Fibroblast of skin of scalp (primary cell): ENCODE measurements at regions not wholly inside any gene's neighbourhood (a gene's known extent, or its start where the extent isn't known, plus 50 kb on each side); places are given as distances from the start of the nearest gene placed in this dataset.

Experiments
- DNase-seq: peaks from one replicate; pipeline ENCODE4 v3.0.0-alpha.2; 2013

DNA sequence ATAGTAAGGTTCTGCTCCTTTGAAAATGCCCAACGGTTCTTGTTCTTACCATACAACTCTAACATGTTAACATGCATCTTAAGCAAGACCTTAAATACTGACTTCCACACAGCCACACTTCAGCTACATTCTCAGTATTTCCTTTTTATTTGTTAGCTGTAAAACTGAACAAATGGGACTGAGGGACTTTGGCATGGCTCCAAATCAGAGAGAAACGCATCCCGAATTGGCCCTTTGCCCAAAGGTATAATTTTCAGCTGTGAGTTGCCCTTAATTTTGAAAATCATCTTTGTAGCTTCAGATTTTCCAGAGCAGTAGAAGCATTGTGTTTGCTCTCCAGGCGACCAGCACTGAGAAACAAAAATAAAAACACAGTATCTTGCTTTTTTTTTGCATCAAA, 56.4 kb downstream of the NEUROD6 start:
- DNase-seq: no peak

DNA sequence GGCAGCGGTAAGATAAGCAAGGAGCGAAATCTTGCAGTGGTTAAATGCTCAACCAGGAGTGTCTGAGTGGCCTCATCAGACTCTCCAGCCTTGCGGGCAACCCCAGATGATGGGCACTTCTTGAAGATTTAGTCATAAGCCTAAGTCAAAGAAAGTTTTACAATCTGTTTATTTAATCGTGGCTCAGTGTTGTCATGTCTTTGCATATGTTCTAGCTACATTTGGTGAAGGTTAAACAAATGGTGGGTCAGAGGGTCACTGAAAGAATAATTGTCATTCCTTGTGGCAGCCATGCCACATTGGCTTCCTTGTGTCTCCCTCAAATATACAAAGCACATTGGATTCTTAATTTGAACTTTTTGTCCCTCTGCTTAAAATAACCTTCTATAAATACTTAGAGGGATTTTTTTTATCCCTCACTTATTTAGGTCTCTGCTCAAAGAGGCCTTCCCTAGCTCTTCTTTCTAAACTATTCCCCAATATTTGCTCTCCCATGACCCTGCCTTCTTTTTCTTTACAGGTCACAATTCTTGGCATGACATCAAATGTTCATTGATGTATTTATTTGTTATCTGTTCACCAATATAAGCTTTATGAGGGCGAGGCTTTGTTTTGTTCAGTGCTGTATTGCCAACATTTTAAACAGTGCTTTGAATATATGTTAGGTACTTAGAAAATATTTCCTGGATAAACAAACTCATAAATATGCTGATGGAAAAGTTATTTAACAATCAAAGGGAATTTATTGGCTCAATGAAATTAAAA, 68.7 kb downstream of the NEUROD6 start:
- DNase-seq: no peak

DNA sequence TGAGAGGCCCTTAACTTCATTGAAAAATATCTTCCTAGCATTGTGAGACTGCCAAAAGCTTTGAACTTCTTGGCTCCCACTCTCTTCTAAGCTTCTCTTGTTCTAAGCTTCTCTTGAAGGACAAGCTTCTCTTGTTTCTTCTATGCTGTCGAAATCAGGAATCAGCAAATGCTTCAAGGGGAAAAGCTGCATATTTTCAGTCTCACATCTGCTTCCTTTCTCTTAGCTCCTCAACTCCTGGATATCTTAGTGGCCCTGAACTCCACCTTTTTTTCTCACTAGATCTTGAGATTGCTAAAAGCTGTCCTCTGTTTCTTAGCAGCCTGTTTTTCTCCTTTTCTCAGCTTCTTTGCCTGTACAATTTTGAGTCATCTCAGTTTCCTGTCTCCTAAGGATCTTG, 73.0 kb downstream of the NEUROD6 start:
- DNase-seq: no peak

DNA sequence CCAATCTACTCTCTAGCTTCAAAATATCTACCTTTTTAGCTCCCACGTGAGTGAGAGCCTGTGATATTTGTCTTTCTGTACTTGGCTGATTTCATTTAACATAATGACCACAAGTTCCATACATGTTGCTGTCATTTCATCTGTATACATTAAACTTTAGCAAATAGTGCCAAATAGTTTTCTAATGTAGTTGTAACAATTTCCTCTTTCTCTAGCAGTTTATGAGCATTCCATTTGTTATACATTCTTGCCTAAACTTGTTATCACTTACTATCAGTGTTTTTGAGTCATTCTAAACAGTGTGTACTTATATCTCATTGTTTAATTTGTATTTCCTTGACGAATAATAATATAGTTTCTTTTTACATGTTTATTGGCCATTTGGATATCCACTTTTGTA, 77.2 kb downstream of the NEUROD6 start:
- no peak for DNase-seq

DNA sequence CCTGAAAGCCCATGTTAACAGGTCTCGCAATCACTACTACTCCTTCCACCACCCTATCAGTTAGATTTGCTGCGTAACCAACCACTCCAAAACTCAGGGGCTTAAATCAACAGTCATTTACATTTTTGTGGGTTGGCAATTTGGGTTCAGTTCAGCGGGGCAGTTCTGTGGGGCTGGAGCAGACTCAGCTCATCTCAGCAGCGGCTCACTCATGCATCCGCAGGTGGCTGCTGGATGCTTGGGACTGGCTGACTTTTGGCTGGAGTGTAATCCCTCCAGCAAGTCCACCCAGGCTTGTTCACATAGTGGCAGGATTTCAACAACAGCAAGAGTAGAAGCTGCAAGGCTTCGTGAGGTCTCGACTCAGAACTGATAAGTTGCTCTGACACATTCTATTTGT, 79.2 kb downstream of the NEUROD6 start:
- DNase-seq: no peak

DNA sequence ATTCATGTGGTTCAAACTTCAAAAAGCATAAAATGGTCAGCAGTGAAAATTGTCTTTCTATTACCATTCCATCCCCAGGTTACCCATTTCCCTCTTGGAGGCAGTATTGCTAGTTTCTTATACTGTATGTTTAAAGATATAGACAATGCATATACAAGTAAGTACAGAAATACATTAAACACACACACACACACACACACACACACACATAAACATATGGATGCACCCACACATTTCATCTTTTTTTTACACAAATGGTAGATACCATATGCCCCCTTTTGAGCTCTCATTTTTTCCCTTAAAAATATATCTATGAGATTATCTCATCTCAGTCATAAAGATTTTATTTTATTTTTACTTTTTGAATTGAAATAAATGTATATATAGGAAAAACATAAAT, 79.7 kb downstream of the NEUROD6 start:
- no peak for DNase-seq

DNA sequence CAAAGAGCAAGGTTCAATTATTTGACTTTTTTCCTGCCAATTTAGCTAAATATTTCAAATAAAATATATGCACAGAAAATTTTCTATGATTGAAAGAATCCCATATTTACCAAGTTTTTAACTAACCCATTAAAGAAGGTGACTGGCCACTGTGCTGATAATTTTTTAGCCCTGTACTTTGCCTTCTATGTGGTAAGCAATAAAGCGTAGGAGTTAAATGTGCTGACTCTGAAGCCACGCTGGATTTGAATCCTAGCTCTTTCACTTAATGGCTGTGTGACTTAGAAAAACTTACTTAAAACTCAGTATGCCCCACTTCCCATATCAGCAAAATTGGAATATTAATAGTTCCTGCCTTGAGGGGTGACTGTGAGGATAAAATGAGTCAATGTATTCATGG, 82.1 kb downstream of the NEUROD6 start:
- no peak for DNase-seq

DNA sequence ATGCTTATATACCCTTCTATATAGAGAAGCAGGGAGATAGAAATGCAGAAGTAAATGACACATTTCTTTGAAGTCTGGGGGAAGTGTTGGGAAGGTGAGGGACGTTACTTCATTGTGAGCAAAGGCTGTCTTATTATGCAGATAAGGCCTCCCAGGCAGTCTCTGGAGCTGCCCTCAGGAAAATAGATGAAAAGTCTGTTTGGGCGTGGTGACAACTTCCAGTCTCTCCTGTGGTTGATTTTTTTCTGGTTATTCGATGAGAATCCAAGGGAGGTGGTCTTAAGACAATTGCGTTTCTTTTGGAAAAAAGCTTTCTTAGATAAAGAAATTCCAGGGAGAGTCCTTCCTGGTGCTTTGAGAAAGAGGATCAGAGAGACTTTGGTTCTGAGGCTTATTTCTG, 84.0 kb downstream of the NEUROD6 start:
- DNase-seq: no peak

DNA sequence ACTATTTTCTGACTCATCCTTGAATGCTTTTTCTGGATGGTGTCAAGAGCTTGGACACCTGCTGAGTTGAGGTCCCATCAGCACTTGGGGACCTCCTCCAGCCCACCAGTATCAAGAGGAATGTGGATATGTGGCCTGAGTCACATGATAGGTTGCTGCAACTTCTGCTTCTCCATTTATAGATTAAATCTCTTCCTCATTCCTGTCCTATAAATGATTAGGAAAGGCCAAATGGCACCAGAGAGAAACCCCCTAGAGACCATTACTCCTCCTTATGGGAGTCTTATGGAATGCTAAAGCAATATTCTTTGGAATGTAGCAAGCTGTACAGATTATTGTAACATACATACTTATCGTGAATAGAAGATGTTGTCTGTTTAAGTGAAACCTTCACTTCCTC, 85.6 kb downstream of the NEUROD6 start:
- DNase-seq: peak; percentile 84

DNA sequence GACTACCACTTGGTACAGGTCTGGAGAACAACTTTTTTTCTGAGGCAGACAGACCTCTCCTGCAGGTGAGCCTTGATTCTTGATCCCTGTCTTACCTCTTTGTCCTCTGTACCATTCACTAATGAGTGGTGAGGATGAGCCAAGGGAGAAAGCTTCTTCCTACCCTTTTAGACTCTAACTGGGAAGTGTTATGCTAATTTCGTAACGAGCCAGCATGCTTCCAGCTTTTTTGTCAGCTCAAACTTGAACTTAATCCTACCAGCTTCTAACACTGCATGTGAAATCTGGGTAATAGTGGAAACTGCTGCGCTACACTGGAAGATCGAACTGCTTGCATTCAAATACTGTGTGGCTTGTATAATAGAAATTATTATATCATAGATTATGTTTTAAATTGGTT, 87.0 kb downstream of the NEUROD6 start:
- no peak for DNase-seq

DNA sequence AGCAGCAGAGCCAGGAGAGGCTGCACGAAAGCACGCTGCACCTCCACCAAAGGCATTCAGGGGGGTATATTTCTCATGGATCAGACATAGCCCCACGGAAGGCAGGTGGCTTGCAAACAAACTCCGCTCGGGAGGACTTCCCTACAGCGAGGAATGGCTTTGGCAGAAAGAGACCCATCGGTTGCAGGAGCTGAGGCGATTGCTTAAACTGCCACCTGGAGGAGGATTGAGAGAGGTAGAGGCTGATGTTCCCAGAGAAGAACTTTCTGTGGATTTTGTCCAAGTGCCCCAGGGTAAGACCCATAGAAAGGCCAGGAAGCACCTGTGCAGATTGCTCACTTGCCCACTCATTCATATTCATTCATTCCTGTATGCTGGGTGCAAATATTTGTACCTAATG, 89.1 kb downstream of the NEUROD6 start:
- no peak for DNase-seq

DNA sequence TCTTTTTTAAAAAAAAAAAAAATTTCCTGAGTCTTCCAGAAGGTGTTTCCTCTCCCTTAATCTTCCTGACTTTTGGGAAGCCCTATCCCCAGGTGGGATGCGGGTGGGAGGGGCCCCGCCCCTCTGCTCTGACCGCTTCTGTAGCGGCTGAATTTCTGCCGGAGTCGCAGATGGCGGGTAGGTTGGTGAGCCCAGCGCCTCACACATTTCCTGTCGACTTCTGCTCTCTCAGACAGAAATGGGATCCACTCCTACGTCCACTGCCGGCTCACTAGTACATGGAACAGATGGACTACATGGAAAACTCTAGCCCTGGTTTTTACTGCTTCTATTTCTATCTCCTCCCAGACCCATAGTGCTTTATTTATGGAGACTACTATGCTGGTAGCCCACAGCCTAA, 90.9 kb downstream of the NEUROD6 start:
- no peak for DNase-seq

DNA sequence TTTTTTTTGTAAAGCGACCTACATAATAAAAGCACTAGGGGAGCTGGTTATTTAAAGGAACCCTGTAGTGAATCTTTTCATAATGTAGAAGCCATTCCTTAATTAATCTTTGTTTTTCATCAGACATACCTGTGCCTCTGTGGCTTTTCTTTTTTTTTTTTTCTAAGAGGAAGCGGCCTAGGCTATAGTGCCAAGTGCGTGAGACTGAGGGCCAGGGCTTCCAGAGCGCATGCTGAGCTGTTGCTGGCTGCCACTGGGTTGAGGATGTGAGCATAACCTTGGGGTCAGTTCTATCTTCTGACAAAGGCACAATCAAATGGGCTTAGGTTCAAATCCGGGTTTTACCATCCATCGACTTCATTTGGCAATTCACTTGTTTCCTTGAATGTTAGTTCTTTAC, 103.7 kb downstream of the NEUROD6 start:
- no peak for DNase-seq

DNA sequence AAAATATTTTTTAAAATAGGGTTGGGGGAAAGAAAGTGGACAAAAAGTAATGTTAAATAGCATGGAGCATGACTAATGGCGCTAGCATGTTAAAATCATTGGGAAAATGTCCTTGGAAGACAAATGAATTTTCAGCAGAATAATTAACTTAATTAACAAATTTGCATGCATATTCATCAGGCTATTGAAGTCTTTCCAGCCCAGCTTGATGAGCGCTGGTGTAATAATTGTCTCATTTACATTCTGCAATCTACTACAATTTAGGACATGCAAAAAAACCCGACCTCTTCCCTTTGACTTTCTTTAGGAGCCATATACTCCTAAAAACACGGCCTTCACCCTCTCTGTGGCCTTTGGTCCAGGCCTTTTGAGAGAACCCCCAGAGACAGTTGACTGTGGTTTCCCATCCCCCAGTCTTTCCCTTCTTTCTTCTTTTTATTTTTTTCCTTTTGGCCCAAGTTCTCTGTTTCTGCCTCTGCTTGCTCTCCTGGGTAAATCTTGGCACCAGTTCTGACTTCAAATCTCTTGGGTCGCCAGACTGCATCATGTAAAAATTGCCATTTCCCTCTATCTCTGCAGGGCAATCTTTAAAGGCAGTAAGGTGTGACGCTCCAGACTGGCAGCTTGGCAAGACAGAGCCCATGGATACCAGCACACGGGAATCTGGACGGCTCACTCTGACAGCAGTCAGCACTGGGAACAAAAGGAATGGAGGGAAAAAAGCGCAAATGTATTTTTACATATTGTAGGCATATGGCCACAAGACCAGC, 105.5 kb downstream of the NEUROD6 start:
- no peak for DNase-seq

DNA sequence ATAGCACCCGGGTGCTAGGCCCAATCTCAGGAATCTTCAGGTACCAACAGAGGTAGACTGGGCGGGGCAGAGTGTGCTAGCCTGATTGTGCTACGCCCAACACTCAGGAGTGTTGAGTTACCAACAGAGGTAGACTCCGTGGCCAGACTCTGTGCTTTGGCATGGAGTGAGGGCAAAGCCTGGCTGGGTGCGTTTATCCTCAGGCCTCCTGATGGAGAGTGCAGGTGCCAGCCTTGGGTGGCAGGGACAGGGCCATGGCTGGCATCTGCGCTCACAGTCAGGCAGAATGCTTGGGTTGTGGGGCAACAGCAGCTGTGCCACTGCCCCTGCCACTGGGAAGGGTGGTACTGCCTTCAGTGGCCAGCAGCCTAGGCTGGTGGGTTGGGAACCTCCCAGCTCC, 111.6 kb downstream of the NEUROD6 start:
- no peak for DNase-seq

DNA sequence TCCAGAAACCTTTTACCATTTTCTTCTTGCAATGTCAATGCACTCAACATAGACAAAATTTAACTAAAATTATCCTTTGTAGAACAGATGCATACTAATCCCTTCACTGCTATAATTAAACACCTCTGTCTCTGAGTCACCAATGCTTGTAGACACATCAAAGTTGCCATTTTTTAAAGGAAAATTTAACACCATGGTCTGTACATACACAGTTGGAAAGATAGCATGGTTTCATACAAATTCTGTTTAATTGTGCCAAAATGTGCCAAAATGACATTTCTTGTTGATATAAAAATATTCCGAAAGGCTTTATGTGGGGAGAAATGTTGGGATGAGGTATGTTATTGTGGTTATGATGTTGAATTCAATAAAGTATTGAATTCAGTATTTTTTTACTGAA, 125.8 kb downstream of the NEUROD6 start:
- DNase-seq: no peak

DNA sequence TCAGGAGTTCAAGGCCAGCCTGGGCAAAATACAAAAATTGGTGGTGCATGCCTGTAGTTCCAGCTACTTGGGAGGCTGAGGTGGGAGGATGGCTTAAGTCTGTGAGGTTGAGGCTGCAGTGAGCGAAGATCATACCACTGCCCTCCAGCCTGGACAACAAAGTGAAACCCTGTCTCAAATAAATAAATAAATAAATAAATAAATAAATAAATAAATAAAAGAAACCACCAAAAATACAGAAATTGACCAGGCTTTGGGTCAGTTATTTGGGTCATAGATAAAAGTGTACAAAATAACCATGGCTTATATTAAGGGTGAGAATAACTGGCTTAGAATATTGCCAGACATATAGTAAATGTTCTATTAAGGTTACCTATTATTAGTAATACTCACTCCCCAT, 129.2 kb downstream of the NEUROD6 start:
- no peak for DNase-seq

DNA sequence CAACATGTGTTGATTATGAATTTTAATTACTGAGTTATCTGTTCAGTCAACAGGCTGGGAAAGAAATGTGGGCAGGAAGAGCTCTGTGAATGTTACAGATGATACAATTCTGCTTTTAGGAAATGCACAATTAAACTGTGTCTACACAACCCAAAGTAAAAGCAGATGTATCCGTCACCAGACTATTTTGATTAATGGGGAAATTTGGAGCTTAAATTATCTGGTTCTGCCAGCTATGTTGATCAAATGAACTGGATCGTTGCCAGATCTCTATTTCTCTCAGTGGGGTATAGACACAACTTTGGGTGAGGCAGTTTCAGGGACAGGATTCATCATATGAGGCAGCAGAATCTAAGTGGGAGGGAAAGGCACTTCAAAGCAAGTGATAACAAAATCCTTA, 136.5 kb downstream of the NEUROD6 start:
- no peak for DNase-seq

DNA sequence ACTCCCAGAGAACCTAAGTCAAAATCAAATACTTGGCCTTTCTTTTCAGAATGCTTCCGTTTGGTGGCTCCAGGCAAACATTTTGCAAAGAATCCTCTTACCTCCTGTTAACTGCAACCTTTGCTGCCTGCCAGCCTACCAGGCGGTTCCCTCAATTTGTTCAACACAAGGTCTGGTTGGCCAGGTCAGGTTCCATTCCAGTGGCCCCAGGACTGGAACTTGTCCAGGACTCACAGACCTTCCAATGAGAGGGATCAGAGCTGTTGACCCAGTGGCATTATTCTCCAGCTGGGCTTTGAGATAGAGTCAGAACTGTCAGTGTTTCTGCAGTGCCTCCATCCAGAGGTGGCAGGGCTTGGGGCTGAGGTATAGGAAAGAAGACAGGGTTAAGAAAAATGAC, 137.0 kb downstream of the NEUROD6 start:
- no peak for DNase-seq

DNA sequence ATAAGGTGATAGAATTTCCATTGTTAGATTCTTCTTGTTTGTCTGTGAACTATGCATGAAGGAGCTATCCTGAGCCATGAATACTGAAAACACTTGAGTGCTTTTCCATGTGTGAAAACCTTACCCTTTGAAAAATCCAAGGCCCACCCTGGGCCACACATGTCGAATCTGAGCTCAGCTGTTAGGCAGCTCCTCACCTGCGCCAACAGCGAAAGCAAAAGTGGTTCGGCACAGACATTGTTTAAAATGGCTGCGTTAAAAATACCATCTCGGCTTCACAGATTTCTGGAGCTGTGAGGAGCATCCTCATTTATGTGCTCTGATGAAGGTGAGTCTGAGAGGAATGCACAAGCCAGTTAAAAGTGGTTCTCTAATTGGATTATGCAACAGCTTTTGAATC, 137.7 kb downstream of the NEUROD6 start:
- no peak for DNase-seq

DNA sequence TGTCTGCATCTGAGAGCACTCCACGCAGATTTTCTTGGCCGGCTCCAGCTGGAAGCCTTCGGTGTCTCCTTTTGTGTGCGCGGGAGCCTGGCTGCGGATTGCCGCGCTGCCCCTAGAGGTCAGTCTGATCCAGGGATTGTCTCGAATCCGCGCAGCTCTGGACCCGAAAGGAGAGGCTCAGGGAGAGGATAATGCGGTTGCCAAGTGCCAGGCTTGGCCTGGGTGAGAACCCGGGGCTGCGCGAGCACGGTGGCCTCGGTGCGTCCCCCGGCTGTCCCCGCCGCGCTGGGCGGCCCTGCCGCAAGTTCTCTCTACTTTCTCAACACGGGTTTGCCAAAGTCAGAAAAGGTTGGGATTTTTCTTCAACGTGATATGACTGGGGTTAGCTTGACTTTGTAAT, 140.9 kb downstream of the ADCYAP1R1 start:
- DNase-seq: peak; percentile 61

DNA sequence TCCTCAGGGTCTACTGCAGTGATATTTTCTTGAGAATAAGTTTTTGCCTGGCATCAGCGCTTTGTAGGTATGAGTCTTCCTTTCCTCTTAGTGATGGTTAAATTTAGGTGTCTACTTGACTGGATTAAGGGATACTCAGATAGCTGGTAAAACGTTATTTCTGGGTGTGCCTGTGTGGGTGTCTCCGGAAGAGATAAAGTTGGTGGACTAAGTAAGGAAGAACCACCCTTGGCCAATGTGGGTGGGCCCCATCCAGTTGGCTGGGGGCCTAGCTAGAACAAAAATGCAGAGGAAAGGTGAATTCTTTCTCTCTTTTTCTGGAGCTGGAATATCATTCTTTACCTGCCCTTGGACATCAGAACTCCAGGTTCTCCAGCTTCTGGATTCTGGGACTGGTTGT, 138.8 kb downstream of the ADCYAP1R1 start:
- no peak for DNase-seq

DNA sequence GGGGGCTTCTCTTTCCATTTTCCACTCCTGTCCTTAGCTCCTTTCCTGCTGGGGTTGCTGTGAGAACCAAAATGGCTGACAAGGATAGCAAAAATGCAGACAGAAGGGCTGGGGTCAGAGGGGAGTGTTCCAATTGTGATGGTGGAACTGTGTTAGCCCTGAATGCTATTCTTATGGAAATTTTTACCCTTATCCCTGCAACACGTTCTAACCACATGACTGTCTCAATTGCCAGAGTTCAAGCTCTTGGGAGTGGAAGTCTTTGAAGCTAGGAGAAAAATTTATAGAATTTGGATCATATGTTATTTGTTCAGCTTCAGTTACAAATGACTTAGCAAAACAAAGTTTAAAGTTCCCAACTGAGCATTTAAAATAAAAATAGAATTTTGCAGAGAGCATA, 134.1 kb downstream of the ADCYAP1R1 start:
- no peak for DNase-seq

DNA sequence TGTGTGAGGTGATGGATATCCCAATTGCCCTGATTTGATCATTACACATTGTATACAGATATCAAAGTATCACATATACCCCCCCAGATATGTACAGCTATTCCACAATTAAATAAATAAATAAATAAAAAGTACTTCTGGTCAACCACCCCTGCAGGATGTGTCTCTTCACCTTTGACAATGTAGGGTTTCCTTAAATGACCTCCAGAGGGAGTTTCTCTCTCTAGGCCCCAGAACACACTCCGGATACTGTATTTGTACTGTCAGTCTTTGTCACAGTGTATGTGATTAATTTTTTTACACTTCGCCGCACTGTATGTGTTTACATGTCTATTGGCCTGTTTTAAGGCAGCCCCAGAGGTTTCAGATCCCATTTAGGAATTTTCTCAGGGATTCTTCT, 123.6 kb downstream of the ADCYAP1R1 start:
- no peak for DNase-seq

DNA sequence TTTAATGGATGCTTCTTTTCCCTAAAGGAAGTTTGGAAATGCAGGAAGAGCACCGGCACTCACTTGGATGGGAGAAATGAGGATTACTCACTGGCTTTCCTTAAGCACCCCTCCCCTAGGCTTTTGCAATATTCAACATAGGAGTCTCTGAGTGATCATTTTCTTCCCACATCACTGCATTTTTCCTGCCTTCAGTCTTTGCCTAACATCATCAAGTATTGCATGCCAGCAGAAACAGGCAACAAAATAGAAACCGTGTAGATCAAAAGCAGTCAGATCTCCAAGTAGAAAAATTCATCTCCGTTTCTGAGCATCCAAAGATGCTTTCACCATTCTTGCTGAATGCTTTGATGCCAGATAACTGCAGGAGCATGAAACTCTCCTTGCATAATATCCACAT, 119.9 kb downstream of the ADCYAP1R1 start:
- no peak for DNase-seq
